AG10803 (cell line): ENCODE measurements at regions not wholly inside any gene's neighbourhood (a gene's known extent, or its start where the extent isn't known, plus 50 kb on each side); places are given as distances from the start of the nearest gene placed in this dataset.
"Not testable (repeated sequence)": the region's sequence is repeated elsewhere in the genome, so short reads cannot be mapped to it uniquely, and the experiment has no call there.

ENCODE experiments used
- DNase-seq: peaks from one replicate; pipeline ENCODE4 v3.0.0; 2010; ENCODE audit warnings: low read depth
- H3K4me3 ChIP-seq: 2 replicates; pipeline ENCODE4 v1.5.1; 2011; ENCODE audit warnings: mild to moderate bottlenecking, low read length, control low read depth
- CTCF ChIP-seq: conservative IDR thresholded peaks from 2 replicates; pipeline ENCODE4 v1.5.1; 2011; ENCODE audit warnings: mild to moderate bottlenecking, low read length, control low read depth, inconsistent platforms

GRCh38 chr9:82761027-82761426 lies 301.9 kb downstream of the RASEF start:
- TF ChIP-seq CTCF, result no peak
- no peak for DNase-seq

GRCh38 chr9:82761956-82762355 lies 301.0 kb downstream of the RASEF start:
- DNase-seq, result no peak
- no peak for TF ChIP-seq CTCF

More at GRCh38 chr9:82761027-82761426, 301.9 kb downstream of the RASEF start:
- no peak overlapping the region for H3K4me3 ChIP-seq

GRCh38 chr9:82763656-82764055 lies 299.3 kb downstream of the RASEF start:
- TF ChIP-seq CTCF, result no peak
- DNase-seq, result no peak
- no peak overlapping the region for H3K4me3 ChIP-seq

More at GRCh38 chr9:82761956-82762355, 301.0 kb downstream of the RASEF start:
- no peak overlapping the region for H3K4me3 ChIP-seq

- H3K4me3 ChIP-seq, result no peak overlapping the region
- DNase-seq, result no peak
- no peak for TF ChIP-seq CTCF
These were observed 298.8 kb downstream of the RASEF start for GRCh38 chr9:82764061-82764668.

GRCh38 chr9:82774707-82775231 lies 288.2 kb downstream of the RASEF start:
- not testable (repeated sequence) for H3K4me3 ChIP-seq, DNase-seq

GRCh38 chr9:82776508-82776907 lies 286.4 kb downstream of the RASEF start:
- no peak for TF ChIP-seq CTCF
- no peak for DNase-seq
- no peak overlapping the region for H3K4me3 ChIP-seq

DNA sequence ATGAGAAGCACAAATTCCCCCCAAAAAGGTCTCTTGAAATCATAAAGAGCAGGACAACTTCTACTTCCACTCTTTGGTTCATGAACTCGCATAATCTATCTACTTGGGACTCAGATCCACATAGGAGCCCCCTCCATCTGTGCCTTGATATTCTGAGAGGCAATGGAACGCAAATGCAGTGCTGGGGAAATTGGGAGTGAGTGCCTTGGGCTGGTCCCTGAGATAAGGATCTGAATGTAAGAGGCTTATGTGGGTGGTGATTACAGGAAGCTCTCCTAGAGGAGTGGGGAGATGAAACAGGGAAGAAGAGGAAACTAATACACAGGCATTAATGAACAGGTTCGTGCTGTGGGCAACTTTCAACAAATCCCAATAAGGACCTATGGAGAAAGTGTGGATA lies 285.6 kb downstream of the RASEF start:
- no peak for TF ChIP-seq CTCF
- no peak overlapping the region for H3K4me3 ChIP-seq
- DNase-seq, result no peak

DNA sequence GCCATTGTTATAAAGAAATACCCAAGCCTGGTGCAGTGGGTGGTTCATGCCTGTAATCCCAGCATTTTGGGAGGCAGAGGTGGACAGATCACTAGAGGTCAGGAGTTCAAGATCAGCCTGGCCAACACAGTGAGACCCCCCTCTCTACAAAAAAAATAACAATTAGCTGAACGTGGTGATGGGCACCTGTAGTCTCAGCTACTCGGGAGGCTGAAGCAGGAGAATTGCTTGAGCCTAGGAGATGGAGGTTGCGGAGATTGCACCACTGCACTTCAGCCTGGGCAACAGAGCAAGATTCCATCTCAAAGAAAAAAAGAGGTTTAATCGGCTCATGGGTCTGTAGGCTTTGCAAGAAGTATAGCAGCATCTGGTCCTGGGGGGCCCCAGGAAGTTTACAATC lies 284.0 kb downstream of the RASEF start:
- H3K4me3 ChIP-seq, DNase-seq: not testable (repeated sequence)
